ENCODE measurements at regions not wholly inside any gene's neighbourhood (a gene's known extent, or its start where the extent isn't known, plus 50 kb on each side); places are given as distances from the start of the nearest gene placed in this dataset.
"Not testable (repeated sequence)": the region's sequence is repeated elsewhere in the genome, so short reads cannot be mapped to it uniquely, and the experiment has no call there.

- H3K4me3 ChIP-seq (ENCODE audit: low read depth, low read length), result no peak overlapping the region
- TF ChIP-seq CTCF (conservative IDR thresholded peaks at IDR 0.05; ENCODE audit: low read depth, low read length), result no peak
- DNase-seq (ENCODE audit: low read depth), result no peak
Measured at GRCh38 chr2:167651406-167652151, 595.8 kb downstream of the STK39 start.

- no peak for TF ChIP-seq CTCF (conservative IDR thresholded peaks at IDR 0.05; ENCODE audit: low read depth, low read length)
- DNase-seq (ENCODE audit: low read depth), result no peak
- no peak overlapping the region for H3K4me3 ChIP-seq (ENCODE audit: low read depth, low read length)
Measured at GRCh38 chr2:167646557-167646956, 600.8 kb downstream of the STK39 start.

- no peak overlapping the region for H3K4me3 ChIP-seq (ENCODE audit: low read depth, low read length)
- DNase-seq (ENCODE audit: low read depth), result no peak
- TF ChIP-seq CTCF (conservative IDR thresholded peaks at IDR 0.05; ENCODE audit: low read depth, low read length), result no peak
Measured at GRCh38 chr2:167640096-167640495, 607.3 kb downstream of the STK39 start.

- no peak for DNase-seq (ENCODE audit: low read depth)
- TF ChIP-seq CTCF (conservative IDR thresholded peaks at IDR 0.05; ENCODE audit: low read depth, low read length), result no peak
Measured at GRCh38 chr2:167637741-167638140, 609.7 kb downstream of the STK39 start.

GRCh38 chr2:167632271-167632670 lies 615.1 kb downstream of the STK39 start:
- H3K4me3 ChIP-seq (ENCODE audit: low read depth, low read length); DNase-seq (ENCODE audit: low read depth): not testable (repeated sequence)

More at GRCh38 chr2:167637741-167638140, 609.7 kb downstream of the STK39 start:
- no peak overlapping the region for H3K4me3 ChIP-seq (ENCODE audit: low read depth, low read length)

- DNase-seq (ENCODE audit: low read depth), result no peak
- no peak for TF ChIP-seq CTCF (conservative IDR thresholded peaks at IDR 0.05; ENCODE audit: low read depth, low read length)
- H3K4me3 ChIP-seq (ENCODE audit: low read depth, low read length), result no peak overlapping the region
Measured at GRCh38 chr2:167626961-167627360, 620.4 kb downstream of the STK39 start.

- H3K4me3 ChIP-seq (ENCODE audit: low read depth, low read length), result no peak overlapping the region
- peak; percentile 41 for DNase-seq (ENCODE audit: low read depth)
- TF ChIP-seq CTCF (conservative IDR thresholded peaks at IDR 0.05; ENCODE audit: low read depth, low read length), result no peak
Measured at GRCh38 chr2:167626301-167626700, 621.1 kb downstream of the STK39 start.
